Spleen (tissue), 7 donors: ENCODE measurements at regions not wholly inside any gene's neighbourhood (a gene's known extent, or its start where the extent isn't known, plus 50 kb on each side); places are given as distances from the start of the nearest gene placed in this dataset.

Experiments
- POLR2A ChIP-seq, 3 donors: fragments of 450-650 bp; IDR thresholded peaks; one replicate each; pipeline ENCODE4 v1.5.1; 2017; ENCODE audit warnings: antibody characterized with exemption in 3 of 3, mild to moderate bottlenecking in 1 of 3
- POLR2AphosphoS5 ChIP-seq, 3 donors: sonication (generic); formaldehyde crosslinking; IDR thresholded peaks; one replicate each; pipeline ENCODE4 v1.5.1; 2017; ENCODE audit warnings: antibody characterized with exemption in 3 of 3
- TF ChIP-seq, protein P1 (sequence below), 11 experiments: fragments of 200-600 bp in 7 of 11; fragments of 450-650 bp in 4 of 11; sonication (generic) in 4 of 11; IDR thresholded peaks in 8 of 11; conservative IDR thresholded peaks in 3 of 11; 1 replicate in 7 of 11; 2 replicates in 4 of 11; pipeline versions ENCODE4 v1.4.0 to v1.8.0; 2016 to 2021; ENCODE audit warnings: antibody characterized with exemption in 11 of 11, inconsistent platforms in 4 of 11, mild to moderate bottlenecking in 1 of 11
- donor health status: DM: no; HTN: no; CAD: no; lungs with moderate emphysema.
- donor health status: DM: no; HTN: no; CAD: no.
- donor health status: DM: no; HTN: no; CAD: no.

DNA sequence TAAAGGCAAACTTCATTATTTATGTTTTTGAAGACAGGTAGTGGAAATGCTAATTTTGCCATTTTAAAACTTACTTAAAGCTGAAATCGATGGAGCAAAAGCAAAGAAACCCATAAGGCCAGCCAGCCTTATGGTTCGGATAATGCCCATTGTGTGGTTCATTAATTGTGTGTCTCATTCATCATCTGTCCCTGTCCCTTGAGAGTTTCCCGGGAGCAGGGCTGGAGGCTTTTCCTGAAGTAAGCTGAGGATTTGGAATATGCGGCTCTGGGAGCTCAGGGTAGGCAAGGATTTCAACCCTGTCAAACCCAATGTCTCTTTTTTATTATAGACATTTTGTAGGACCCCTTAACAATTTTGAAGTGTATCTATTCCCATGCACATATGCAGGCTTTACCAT, 790.0 kb upstream of the KIRREL3 start:
- TF ChIP-seq POLR2A (IDR thresholded peaks at IDR 0.05) (no peak), POLR2AphosphoS5 (IDR thresholded peaks at IDR 0.05) (no peak)
- TF ChIP-seq, protein P1, sequence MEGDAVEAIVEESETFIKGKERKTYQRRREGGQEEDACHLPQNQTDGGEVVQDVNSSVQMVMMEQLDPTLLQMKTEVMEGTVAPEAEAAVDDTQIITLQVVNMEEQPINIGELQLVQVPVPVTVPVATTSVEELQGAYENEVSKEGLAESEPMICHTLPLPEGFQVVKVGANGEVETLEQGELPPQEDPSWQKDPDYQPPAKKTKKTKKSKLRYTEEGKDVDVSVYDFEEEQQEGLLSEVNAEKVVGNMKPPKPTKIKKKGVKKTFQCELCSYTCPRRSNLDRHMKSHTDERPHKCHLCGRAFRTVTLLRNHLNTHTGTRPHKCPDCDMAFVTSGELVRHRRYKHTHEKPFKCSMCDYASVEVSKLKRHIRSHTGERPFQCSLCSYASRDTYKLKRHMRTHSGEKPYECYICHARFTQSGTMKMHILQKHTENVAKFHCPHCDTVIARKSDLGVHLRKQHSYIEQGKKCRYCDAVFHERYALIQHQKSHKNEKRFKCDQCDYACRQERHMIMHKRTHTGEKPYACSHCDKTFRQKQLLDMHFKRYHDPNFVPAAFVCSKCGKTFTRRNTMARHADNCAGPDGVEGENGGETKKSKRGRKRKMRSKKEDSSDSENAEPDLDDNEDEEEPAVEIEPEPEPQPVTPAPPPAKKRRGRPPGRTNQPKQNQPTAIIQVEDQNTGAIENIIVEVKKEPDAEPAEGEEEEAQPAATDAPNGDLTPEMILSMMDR (IDR thresholded peaks at IDR 0.05 in 8 of 11, conservative IDR thresholded peaks at IDR 0.05 in 3 of 11) = no peak
